GM12801 (cell line): ENCODE measurements at regions not wholly inside any gene's neighbourhood (a gene's known extent, or its start where the extent isn't known, plus 50 kb on each side); places are given as distances from the start of the nearest gene placed in this dataset.

Experiments used
- TF ChIP-seq, protein P1 (sequence below): IDR thresholded peaks from one replicate; pipeline ENCODE4 v1.5.1; 2011; ENCODE audit warnings: control low read depth; ENCODE audit not compliant: insufficient read length; ENCODE audit errors: extremely low read depth

DNA sequence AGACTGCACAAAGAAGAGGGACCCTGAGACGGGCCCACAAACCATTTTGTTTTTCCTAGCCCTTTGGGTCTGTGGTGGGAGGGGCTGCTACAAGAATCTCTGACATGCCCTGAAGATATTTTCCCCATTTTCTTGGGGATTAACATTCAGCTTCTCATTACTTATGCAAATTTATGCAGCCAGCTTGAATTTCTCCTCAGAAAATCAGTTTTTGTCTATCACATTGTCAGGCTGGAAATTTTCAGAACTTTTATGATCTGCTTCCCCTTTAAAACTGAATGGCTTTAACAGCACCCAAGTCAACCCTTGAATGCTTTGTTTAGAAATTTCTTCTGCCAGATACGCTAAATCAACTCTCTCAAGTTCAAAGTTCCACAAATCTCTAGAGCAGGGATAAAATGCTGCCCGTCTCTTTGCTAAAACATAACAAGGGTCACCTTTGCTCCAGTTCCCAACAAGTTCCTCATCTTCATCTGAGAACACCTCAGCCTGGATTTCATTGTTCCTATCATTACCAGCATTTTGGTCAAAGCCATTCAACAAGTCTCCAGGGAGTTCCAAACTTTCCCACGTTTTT is 560.0 kb upstream of the KCND2 start:
- TF ChIP-seq, protein P1, sequence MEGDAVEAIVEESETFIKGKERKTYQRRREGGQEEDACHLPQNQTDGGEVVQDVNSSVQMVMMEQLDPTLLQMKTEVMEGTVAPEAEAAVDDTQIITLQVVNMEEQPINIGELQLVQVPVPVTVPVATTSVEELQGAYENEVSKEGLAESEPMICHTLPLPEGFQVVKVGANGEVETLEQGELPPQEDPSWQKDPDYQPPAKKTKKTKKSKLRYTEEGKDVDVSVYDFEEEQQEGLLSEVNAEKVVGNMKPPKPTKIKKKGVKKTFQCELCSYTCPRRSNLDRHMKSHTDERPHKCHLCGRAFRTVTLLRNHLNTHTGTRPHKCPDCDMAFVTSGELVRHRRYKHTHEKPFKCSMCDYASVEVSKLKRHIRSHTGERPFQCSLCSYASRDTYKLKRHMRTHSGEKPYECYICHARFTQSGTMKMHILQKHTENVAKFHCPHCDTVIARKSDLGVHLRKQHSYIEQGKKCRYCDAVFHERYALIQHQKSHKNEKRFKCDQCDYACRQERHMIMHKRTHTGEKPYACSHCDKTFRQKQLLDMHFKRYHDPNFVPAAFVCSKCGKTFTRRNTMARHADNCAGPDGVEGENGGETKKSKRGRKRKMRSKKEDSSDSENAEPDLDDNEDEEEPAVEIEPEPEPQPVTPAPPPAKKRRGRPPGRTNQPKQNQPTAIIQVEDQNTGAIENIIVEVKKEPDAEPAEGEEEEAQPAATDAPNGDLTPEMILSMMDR = no peak

DNA sequence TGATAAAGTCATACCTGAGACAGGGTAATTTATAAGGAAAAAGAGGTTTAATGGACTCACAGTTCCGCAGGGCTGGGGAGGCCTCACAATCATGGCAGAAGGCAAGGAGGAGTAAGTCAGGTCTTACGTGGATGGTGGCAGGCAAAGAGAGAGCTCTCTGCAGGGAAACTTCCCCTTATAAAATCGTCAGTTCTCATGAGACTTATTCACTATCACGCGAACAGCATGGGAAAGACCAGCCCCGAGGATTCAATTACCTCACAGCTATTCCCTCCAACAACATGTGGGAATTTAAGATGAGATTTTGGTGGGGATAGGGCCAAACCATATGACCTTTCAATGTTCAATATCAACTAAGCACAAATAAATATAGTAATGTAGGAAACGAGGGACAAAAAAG is 559.4 kb upstream of the KCND2 start:
- TF ChIP-seq, protein P1 = no peak

DNA sequence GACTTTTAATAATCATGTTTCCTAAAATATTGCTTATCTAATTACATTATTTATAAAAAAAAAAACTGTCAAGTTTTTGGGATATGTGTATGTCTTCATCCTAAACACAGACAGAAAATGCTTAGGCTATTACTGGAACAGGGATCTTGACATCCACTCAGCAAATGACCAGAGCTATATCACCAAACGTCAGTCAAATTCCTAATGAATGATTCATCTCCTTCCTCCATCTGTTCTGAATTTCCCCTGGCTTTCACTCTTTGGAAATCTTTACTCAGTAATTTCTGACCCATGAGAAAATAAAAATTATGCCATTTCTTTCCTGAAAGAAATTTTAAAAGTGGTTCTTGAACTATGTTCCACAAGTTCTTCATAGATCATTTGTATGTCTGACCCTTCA is 552.4 kb upstream of the KCND2 start:
- TF ChIP-seq, protein P1 = no peak

- TF ChIP-seq, protein P1 = no peak
These were observed 548.8 kb upstream of the KCND2 start for GRCh38 chr7:119724041-119724792.

GRCh38 chr7:119733127-119733879 is 539.7 kb upstream of the KCND2 start:
- TF ChIP-seq, protein P1 = no peak

- TF ChIP-seq, protein P1 = no peak
These were observed 535.6 kb upstream of the KCND2 start for GRCh38 chr7:119737390-119737789.

DNA sequence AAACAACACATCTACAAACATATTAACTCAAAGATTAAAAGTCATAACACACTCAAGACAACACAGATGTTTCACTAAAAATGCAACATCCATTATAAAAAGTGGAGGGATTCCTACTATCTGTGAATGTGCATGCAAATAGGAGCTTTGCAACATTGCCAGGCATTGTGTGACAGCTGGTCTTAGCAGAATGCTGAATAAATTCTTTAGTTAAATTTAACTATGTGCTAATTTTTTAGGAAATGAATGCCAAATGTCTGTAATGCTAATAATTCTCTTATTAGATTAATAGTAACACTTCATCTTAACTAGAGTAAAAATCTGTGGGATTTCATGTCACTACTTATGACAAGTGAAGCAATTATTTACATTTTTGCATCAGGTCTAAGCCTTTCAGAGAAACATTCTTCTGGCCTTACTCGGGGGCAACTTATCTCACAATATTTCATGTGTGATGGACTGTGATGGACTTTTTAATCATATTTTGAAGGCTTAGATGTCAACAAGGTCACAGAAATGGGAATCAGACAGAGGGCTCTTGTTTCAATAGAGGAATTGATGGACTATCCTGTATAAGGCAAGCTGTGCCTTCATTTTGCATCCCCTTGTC is 524.6 kb upstream of the KCND2 start:
- TF ChIP-seq, protein P1 = no peak
